ENCODE measurements at regions not wholly inside any gene's neighbourhood (a gene's known extent, or its start where the extent isn't known, plus 50 kb on each side); places are given as distances from the start of the nearest gene placed in this dataset.

DNA sequence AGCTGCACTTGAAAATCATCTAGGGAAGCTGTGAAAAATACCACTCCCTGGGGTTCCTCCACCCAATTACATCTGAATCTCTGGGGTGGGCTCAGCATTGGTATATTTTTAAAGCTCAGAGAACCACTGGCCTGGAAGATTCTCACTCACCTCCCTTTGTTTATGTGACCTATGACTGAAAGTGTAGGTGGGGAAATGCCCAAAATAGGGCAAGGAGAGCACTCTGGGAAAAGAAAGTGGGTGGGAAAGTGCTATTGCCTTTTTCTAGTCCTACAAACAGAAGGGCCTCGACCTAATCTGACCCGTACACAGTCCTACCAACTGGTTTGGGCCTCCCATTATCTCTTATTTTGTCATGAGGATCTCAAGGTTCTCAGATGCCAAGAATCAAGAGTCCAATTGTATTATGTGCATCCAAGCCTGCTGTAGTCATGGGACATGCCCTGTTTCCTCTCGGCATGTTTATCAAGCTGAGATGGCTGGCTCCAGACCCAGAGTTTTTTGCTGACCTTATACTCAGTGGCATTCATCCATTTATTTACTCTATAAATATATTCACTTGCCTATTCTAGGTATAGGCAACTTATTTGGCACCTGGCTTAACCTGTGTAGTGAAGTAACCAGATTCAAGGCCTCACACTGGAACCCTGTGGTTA is 483.7 kb downstream of the ENC1 start:
- DNase-seq (ENCODE audit: low read depth) = no peak
- TF ChIP-seq, protein P1, sequence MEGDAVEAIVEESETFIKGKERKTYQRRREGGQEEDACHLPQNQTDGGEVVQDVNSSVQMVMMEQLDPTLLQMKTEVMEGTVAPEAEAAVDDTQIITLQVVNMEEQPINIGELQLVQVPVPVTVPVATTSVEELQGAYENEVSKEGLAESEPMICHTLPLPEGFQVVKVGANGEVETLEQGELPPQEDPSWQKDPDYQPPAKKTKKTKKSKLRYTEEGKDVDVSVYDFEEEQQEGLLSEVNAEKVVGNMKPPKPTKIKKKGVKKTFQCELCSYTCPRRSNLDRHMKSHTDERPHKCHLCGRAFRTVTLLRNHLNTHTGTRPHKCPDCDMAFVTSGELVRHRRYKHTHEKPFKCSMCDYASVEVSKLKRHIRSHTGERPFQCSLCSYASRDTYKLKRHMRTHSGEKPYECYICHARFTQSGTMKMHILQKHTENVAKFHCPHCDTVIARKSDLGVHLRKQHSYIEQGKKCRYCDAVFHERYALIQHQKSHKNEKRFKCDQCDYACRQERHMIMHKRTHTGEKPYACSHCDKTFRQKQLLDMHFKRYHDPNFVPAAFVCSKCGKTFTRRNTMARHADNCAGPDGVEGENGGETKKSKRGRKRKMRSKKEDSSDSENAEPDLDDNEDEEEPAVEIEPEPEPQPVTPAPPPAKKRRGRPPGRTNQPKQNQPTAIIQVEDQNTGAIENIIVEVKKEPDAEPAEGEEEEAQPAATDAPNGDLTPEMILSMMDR (IDR thresholded peaks at IDR 0.05; ENCODE audit: control insufficient read depth, insufficient read depth, low read depth, low read length, missing control alignments) = no peak
- no peak overlapping the region for H3K4me3 ChIP-seq (ENCODE audit: control insufficient read depth, low read depth, low read length)

DNA sequence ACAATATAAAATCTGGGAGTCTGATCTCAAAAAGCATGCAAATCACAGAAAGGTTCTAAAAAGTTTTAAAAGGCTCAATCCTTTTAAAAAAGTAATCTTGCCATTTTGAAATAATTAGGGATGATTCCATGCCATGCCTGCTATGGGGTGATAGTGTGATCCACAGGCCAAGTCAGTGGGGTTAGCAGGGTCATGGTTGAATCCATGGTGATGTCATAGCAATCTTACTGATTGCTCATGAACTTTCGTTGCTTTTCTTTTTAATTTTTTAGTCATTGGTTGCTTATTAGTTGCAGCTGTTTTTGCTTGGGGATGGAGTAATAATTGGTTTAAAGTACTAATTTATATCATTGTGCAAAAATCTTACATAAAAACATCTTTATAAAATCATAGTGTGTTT is 485.0 kb downstream of the ENC1 start:
- TF ChIP-seq, protein P1 (IDR thresholded peaks at IDR 0.05; ENCODE audit: control insufficient read depth, insufficient read depth, low read depth, low read length, missing control alignments) = no peak
- H3K4me3 ChIP-seq (ENCODE audit: control insufficient read depth, low read depth, low read length) = no peak overlapping the region
- DNase-seq (ENCODE audit: low read depth) = no peak

DNA sequence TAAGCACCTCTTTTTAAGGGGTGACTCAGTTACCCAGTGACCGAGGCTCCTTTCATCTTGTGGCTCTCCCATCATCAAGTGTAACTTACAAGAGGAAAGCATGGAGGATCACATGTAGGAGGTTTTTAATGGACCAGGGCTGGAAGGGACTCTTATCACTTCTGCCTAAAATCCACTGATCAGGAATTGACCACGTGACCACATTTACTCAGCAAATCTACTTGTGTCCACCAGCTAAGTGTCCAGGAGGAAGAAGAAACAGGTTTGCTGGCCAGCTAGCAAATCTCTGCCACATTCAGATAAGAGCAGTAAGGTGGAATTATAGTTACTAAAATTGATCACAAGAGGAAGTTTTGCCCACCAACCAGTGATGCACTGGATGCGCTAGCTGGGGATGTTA is 486.0 kb downstream of the ENC1 start:
- no peak for DNase-seq (ENCODE audit: low read depth)
- TF ChIP-seq, protein P1 (IDR thresholded peaks at IDR 0.05; ENCODE audit: control insufficient read depth, insufficient read depth, low read depth, low read length, missing control alignments) = no peak
- no peak overlapping the region for H3K4me3 ChIP-seq (ENCODE audit: control insufficient read depth, low read depth, low read length)

DNA sequence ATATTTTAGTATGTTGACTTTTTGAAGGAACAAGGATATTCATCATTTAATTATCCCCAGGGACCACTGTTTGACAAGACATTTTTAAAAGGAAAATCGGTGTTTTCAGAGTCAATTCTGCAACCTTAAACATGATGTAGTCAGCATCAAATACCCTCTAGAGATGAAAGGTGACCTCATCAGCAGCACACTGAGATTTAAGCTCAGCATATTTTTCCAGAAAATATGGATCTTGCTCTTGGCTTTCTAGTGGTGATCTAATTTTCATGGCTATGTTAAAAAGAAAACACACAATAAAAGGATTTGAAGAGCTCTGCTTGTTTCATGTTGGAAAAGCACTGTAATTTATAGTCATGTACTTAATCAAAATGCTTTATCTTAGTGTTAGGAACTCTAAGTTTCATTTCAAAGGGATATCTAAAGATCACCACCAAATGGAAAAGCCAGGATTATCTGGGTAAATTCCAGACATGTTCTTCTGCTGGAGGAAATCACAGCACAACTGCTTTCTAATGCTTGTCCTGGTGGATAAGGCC is 487.2 kb downstream of the ENC1 start:
- no peak for DNase-seq (ENCODE audit: low read depth)
- TF ChIP-seq, protein P1 (IDR thresholded peaks at IDR 0.05; ENCODE audit: control insufficient read depth, insufficient read depth, low read depth, low read length, missing control alignments) = no peak

DNA sequence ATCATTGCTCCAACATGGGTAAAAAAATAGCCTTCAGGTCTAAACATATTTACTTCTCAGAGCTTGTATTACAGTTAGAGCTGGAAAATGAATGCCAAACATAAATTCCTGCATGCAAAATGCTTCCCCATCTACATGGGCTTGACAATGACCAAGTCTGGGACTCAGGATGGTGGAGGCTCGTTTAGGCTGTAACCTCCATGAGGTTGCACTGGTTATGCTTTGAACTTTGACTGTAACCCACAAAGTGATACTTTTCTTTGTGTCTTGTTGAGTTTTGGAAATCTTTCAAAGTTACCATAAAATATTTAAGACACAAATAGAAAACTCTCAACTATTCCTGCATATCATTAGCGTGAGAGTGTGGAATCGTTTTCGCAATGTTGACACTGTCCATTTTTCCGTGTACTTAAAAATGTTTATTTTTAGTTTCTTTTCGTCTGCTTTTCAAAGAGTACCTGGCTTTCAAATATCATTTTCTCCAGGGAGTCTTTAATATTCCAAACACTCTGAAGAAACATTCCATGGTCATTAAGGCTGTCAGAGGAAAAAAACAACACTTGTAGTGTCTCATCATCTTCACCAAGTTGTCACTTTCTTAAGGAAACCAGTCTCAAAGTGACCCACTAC is 487.8 kb downstream of the ENC1 start:
- no peak overlapping the region for H3K4me3 ChIP-seq (ENCODE audit: control insufficient read depth, low read depth, low read length)
- no peak for DNase-seq (ENCODE audit: low read depth)
- TF ChIP-seq, protein P1 (IDR thresholded peaks at IDR 0.05; ENCODE audit: control insufficient read depth, insufficient read depth, low read depth, low read length, missing control alignments) = no peak

More for the DNA sequence above, 487.2 kb downstream of the ENC1 start:
- H3K4me3 ChIP-seq (ENCODE audit: control insufficient read depth, low read depth, low read length) = no peak overlapping the region

DNA sequence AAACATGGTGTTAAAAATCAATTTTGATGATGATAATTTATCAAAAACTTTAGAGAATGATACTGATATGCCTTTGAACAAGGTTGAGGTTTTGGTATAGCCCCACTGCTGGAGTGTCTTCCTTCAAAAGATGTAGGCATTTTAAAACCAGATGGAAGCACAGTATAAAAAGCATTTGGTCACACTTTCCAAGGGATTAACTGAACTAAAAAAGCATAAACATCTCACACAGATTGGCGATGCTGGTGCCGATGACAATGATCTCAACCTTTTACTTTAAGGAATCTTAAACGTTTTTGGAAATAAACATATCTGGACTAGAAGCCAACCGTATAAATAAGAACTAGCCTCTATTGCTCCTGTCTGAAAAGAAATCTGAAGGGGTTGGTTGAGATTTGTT is 488.4 kb downstream of the ENC1 start:
- no peak for DNase-seq (ENCODE audit: low read depth)
- TF ChIP-seq, protein P1 (IDR thresholded peaks at IDR 0.05; ENCODE audit: control insufficient read depth, insufficient read depth, low read depth, low read length, missing control alignments) = no peak
- no peak overlapping the region for H3K4me3 ChIP-seq (ENCODE audit: control insufficient read depth, low read depth, low read length)
